ENCODE measurements at regions not wholly inside any gene's neighbourhood (a gene's known extent, or its start where the extent isn't known, plus 50 kb on each side); places are given as distances from the start of the nearest gene placed in this dataset.

DNA sequence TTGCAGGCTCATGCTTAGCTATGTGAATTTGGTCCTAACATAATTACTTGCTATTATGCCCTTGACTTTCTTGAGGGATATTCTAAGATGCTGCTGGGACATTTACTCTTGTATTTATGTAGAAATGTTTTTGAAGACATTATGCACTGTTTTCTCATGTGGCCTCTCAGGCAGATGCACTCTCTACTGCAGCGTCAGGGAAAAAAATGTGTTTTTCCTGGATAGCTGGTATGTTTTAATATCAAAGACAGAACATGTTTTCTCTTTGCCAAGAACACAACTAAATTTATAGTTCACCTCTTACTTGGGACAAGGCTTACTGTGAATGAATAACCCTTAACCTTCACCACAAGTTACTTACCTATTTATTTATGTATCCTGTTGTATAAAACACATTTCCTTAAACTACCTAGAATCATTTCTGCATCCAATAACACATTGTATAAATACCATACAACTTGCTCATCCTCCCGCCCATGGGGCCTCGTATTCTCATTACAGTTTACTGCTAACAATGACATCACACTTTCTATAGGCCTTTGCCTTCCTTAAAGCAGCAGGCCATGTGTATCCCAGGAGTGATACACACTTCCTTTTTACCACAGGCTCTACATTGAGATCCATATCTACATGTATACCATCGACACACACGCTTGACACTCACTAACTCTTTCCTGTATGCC is 178.7 kb downstream of the SLIT2 start:
- Histone ChIP-seq H3K27ac (ENCODE audit: low read length) (no peak overlapping the region), H3K27me3 (ENCODE audit: control insufficient read depth, insufficient read depth, low read length) (no peaks in the 10 kb centered on the region), H3K9me3 (ENCODE audit: control insufficient read depth, insufficient read depth, low read depth, low read length) (no peaks in the 10 kb centered on the region), H3K36me3 (ENCODE audit: control insufficient read depth, insufficient read depth, low read length) (no peaks in the 10 kb centered on the region), H3K4me1 (ENCODE audit: control insufficient read depth, insufficient read depth, low read length) (no peaks in the 10 kb centered on the region), H3K4me3 (ENCODE audit: low read depth in 2 of 2, low read length in 2 of 2) (no peak overlapping the region)
- TF ChIP-seq SIN3A (IDR thresholded peaks at IDR 0.05; ENCODE audit: borderline replicate concordance, insufficient read depth, low read depth, low read length) (no peak), POLR2AphosphoS5 (IDR thresholded peaks at IDR 0.05; ENCODE audit: low read depth, low read length) (no peak), TCF7L2 (IDR thresholded peaks at IDR 0.05; ENCODE audit: low read depth, low read length) (no peak)
- TF ChIP-seq, protein P1, sequence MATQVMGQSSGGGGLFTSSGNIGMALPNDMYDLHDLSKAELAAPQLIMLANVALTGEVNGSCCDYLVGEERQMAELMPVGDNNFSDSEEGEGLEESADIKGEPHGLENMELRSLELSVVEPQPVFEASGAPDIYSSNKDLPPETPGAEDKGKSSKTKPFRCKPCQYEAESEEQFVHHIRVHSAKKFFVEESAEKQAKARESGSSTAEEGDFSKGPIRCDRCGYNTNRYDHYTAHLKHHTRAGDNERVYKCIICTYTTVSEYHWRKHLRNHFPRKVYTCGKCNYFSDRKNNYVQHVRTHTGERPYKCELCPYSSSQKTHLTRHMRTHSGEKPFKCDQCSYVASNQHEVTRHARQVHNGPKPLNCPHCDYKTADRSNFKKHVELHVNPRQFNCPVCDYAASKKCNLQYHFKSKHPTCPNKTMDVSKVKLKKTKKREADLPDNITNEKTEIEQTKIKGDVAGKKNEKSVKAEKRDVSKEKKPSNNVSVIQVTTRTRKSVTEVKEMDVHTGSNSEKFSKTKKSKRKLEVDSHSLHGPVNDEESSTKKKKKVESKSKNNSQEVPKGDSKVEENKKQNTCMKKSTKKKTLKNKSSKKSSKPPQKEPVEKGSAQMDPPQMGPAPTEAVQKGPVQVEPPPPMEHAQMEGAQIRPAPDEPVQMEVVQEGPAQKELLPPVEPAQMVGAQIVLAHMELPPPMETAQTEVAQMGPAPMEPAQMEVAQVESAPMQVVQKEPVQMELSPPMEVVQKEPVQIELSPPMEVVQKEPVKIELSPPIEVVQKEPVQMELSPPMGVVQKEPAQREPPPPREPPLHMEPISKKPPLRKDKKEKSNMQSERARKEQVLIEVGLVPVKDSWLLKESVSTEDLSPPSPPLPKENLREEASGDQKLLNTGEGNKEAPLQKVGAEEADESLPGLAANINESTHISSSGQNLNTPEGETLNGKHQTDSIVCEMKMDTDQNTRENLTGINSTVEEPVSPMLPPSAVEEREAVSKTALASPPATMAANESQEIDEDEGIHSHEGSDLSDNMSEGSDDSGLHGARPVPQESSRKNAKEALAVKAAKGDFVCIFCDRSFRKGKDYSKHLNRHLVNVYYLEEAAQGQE (IDR thresholded peaks at IDR 0.05; ENCODE audit: insufficient read depth in 1 of 2, low read depth in 2 of 2, low read length in 1 of 2): no peak
- TF ChIP-seq, protein P2, sequence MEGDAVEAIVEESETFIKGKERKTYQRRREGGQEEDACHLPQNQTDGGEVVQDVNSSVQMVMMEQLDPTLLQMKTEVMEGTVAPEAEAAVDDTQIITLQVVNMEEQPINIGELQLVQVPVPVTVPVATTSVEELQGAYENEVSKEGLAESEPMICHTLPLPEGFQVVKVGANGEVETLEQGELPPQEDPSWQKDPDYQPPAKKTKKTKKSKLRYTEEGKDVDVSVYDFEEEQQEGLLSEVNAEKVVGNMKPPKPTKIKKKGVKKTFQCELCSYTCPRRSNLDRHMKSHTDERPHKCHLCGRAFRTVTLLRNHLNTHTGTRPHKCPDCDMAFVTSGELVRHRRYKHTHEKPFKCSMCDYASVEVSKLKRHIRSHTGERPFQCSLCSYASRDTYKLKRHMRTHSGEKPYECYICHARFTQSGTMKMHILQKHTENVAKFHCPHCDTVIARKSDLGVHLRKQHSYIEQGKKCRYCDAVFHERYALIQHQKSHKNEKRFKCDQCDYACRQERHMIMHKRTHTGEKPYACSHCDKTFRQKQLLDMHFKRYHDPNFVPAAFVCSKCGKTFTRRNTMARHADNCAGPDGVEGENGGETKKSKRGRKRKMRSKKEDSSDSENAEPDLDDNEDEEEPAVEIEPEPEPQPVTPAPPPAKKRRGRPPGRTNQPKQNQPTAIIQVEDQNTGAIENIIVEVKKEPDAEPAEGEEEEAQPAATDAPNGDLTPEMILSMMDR (IDR thresholded peaks at IDR 0.05): no peak
- CTCF ChIA-PET: no interaction called here
- intact Hi-C loops (cut with micrococcal nuclease; ENCODE audit: unreplicated experiment): no loop called here
- ATAC-seq: no peak
- DNase-seq (ENCODE audit: low read depth, low spot score): no peak
- in situ Hi-C loops (cut with HindIII; ENCODE audit: low pct_unique_long_range_greater_than_20kb, low sequenced_read_pairs): no loop called here
- no TSS peak for BruUV-seq (replicated peaks)
- POLR2A ChIA-PET: no interaction called here

DNA sequence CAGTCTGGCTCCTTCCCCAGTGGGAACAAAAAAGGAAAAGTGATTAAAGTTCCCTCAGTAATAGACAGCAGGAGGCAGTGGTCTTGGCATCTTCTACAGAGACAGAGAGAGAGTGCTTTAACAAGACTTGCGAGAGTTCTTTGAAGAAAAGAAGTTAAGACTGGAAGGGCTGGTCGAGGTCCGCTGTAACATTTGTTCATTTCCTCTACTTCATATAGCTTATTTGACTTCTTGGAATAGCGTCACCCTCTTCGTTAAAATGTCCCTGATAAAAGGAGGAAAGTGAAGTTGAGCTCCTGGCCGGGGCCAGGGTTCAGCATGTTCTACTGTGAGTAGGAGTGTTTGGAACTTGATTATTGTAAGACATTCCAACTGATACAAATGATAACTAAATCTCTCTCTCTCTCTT is 179.8 kb downstream of the SLIT2 start:
- TF ChIP-seq SIN3A (IDR thresholded peaks at IDR 0.05; ENCODE audit: borderline replicate concordance, insufficient read depth, low read depth, low read length): no peak
- TF ChIP-seq, protein P2 (IDR thresholded peaks at IDR 0.05): no peak
- TF ChIP-seq POLR2AphosphoS5 (IDR thresholded peaks at IDR 0.05; ENCODE audit: low read depth, low read length): no peak
- TF ChIP-seq, protein P1 (IDR thresholded peaks at IDR 0.05; ENCODE audit: insufficient read depth in 1 of 2, low read depth in 2 of 2, low read length in 1 of 2): no peak
- no peak for TF ChIP-seq TCF7L2 (IDR thresholded peaks at IDR 0.05; ENCODE audit: low read depth, low read length)
- Histone ChIP-seq H3K27ac (ENCODE audit: low read length) (no peak overlapping the region), H3K27me3 (ENCODE audit: control insufficient read depth, insufficient read depth, low read length) (no peaks in the 10 kb centered on the region), H3K4me3 (ENCODE audit: low read depth in 2 of 2, low read length in 2 of 2) (no peak overlapping the region), H3K36me3 (ENCODE audit: control insufficient read depth, insufficient read depth, low read length) (no peaks in the 10 kb centered on the region), H3K4me1 (ENCODE audit: control insufficient read depth, insufficient read depth, low read length) (no peaks in the 10 kb centered on the region), H3K9me3 (ENCODE audit: control insufficient read depth, insufficient read depth, low read depth, low read length) (no peaks in the 10 kb centered on the region)
- POLR2A ChIA-PET: no interaction called here
- intact Hi-C loops (cut with micrococcal nuclease; ENCODE audit: unreplicated experiment) (no loop called here), in situ Hi-C loops (cut with HindIII; ENCODE audit: low pct_unique_long_range_greater_than_20kb, low sequenced_read_pairs) (no loop called here)
- no peak for ATAC-seq
- BruUV-seq (replicated peaks): no TSS peak
- CTCF ChIA-PET: no interaction called here
- no peak for DNase-seq (ENCODE audit: low read depth, low spot score)
